IMR-90 (cell line): ENCODE measurements at regions not wholly inside any gene's neighbourhood (a gene's known extent, or its start where the extent isn't known, plus 50 kb on each side); places are given as distances from the start of the nearest gene placed in this dataset.
"Not testable (repeated sequence)": the region's sequence is repeated elsewhere in the genome, so short reads cannot be mapped to it uniquely, and the experiment has no call there.

ENCODE experiments used
- BHLHE40 ChIP-seq: fragments of 150-350 bp; IDR thresholded peaks from 2 replicates; pipeline ENCODE4 v1.6.1; 2016; ENCODE audit warnings: mild to moderate bottlenecking, low read depth, low read length
- CEBPB ChIP-seq: IDR thresholded peaks from 2 replicates; pipeline ENCODE4 v1.6.1; 2012; ENCODE audit warnings: low read depth, low read length, improper control_type of control experiment
- CHD1 ChIP-seq: IDR thresholded peaks from 2 replicates; pipeline ENCODE4 v1.6.1; 2012; ENCODE audit warnings: low read depth, low read length, improper control_type of control experiment
- MAZ ChIP-seq: IDR thresholded peaks from 2 replicates; pipeline ENCODE4 v1.6.1; 2012; ENCODE audit warnings: low read depth, mild to moderate bottlenecking, low read length, improper control_type of control experiment, moderate library complexity, borderline replicate concordance
- MXI1 ChIP-seq: IDR thresholded peaks from 2 replicates; pipeline ENCODE4 v1.6.1; 2012; ENCODE audit warnings: low read depth, mild to moderate bottlenecking, low read length, moderate library complexity, borderline replicate concordance
- NFE2L2 ChIP-seq: fragments of 150-350 bp; IDR thresholded peaks from 2 replicates; pipeline ENCODE4 v1.6.1; 2016; ENCODE audit warnings: low read depth, mild to moderate bottlenecking, low read length
- POLR2A ChIP-seq: IDR thresholded peaks from 2 replicates; pipeline ENCODE4 v1.6.1; 2012; ENCODE audit warnings: mild to moderate bottlenecking, low read depth, low read length
- RAD21 ChIP-seq: IDR thresholded peaks from 2 replicates; pipeline ENCODE4 v1.6.1; 2012; ENCODE audit warnings: low read length, improper control_type of control experiment
- RCOR1 ChIP-seq: IDR thresholded peaks from 2 replicates; pipeline ENCODE4 v1.6.1; 2012; ENCODE audit warnings: mild to moderate bottlenecking, low read length, improper control_type of control experiment; ENCODE audit not compliant: insufficient replicate concordance
- RFX5 ChIP-seq: IDR thresholded peaks from 2 replicates; pipeline ENCODE4 v1.8.0; 2012; ENCODE audit warnings: low read depth, mild to moderate bottlenecking, low read length, moderate library complexity
- SMC3 ChIP-seq: fragments of 150-350 bp; IDR thresholded peaks from 2 replicates; pipeline ENCODE4 v1.6.1; 2016; ENCODE audit warnings: low read depth, mild to moderate bottlenecking, antibody characterized with exemption, low read length, moderate library complexity
- TF ChIP-seq, protein P1 (sequence below): conservative IDR thresholded peaks from 2 replicates; pipeline ENCODE4 v1.5.1; 2012; ENCODE audit warnings: mild to moderate bottlenecking, low read depth, low read length, improper control_type of control experiment
- TF ChIP-seq, protein P2 (sequence below): fragments of 150-350 bp; IDR thresholded peaks from 2 replicates; pipeline ENCODE4 v1.6.1; 2017; ENCODE audit warnings: mild to moderate bottlenecking, antibody characterized with exemption, low read length, low read depth
- TF ChIP-seq, protein P3 (sequence below): fragments of 150-350 bp; IDR thresholded peaks from 2 replicates; pipeline ENCODE4 v1.6.1; 2016; ENCODE audit warnings: low read depth, mild to moderate bottlenecking, low read length, moderate library complexity, borderline replicate concordance

DNA sequence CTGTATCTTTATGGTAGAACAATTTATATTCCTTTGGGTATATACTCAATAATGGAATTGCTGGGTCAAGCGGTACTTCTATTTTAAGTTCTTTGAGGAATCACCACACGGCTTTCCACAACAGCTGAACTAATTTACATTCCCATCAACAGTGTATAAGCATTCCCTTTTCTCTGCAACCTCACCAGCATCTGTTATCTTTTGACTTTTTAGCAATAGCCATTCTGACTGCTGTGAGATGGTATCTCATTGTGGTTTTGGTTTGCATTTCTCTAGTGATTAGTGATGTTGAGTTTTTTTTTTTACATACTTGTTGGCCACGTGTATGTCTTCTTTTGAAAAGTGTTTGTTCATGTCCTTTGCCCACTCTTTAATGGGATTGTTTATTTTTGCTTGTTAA lies 184.7 kb upstream of the CTAGE1 start:
- TF ChIP-seq, protein P1, sequence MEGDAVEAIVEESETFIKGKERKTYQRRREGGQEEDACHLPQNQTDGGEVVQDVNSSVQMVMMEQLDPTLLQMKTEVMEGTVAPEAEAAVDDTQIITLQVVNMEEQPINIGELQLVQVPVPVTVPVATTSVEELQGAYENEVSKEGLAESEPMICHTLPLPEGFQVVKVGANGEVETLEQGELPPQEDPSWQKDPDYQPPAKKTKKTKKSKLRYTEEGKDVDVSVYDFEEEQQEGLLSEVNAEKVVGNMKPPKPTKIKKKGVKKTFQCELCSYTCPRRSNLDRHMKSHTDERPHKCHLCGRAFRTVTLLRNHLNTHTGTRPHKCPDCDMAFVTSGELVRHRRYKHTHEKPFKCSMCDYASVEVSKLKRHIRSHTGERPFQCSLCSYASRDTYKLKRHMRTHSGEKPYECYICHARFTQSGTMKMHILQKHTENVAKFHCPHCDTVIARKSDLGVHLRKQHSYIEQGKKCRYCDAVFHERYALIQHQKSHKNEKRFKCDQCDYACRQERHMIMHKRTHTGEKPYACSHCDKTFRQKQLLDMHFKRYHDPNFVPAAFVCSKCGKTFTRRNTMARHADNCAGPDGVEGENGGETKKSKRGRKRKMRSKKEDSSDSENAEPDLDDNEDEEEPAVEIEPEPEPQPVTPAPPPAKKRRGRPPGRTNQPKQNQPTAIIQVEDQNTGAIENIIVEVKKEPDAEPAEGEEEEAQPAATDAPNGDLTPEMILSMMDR: not testable (repeated sequence)
- not testable (repeated sequence) for TF ChIP-seq POLR2A, MXI1, CEBPB, NFE2L2, SMC3, MAZ, RAD21, RFX5, RCOR1, CHD1, BHLHE40
- TF ChIP-seq, protein P2, sequence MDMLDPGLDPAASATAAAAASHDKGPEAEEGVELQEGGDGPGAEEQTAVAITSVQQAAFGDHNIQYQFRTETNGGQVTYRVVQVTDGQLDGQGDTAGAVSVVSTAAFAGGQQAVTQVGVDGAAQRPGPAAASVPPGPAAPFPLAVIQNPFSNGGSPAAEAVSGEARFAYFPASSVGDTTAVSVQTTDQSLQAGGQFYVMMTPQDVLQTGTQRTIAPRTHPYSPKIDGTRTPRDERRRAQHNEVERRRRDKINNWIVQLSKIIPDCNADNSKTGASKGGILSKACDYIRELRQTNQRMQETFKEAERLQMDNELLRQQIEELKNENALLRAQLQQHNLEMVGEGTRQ: not testable (repeated sequence)
- TF ChIP-seq, protein P3, sequence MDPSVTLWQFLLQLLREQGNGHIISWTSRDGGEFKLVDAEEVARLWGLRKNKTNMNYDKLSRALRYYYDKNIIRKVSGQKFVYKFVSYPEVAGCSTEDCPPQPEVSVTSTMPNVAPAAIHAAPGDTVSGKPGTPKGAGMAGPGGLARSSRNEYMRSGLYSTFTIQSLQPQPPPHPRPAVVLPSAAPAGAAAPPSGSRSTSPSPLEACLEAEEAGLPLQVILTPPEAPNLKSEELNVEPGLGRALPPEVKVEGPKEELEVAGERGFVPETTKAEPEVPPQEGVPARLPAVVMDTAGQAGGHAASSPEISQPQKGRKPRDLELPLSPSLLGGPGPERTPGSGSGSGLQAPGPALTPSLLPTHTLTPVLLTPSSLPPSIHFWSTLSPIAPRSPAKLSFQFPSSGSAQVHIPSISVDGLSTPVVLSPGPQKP: not testable (repeated sequence)
